Small intestine (tissue), 7 donors: ENCODE measurements at regions not wholly inside any gene's neighbourhood (a gene's known extent, or its start where the extent isn't known, plus 50 kb on each side); places are given as distances from the start of the nearest gene placed in this dataset.

ENCODE experiments used
- DNase-seq, 2 donors: peaks; one replicate each; pipeline versions ENCODE4 v3.0.0 to v3.0.0-alpha.2; 2013
- FAIRE-seq: peaks from 2 replicates; lab custom pipeline; 2012; peaks lifted over from hg19 to GRCh38; lab: Jason Lieb, UNC
- H3K27ac ChIP-seq, 3 donors: one replicate each; pipeline ENCODE4 v1.5.1; 2013; ENCODE audit warnings: low read length in 2 of 3, mild to moderate bottlenecking in 2 of 3, control low read depth in 1 of 3, inconsistent platforms in 1 of 3, low read depth in 1 of 3, moderate library complexity in 1 of 3
- H3K27me3 ChIP-seq, 3 donors: one replicate each; pipeline ENCODE4 v1.6.1; 2013; ENCODE audit warnings: low read length in 3 of 3, inconsistent platforms in 1 of 3; ENCODE audit not compliant: control insufficient read depth in 3 of 3, insufficient read depth in 3 of 3
- H3K36me3 ChIP-seq, 3 donors: one replicate each; pipeline ENCODE4 v1.6.1; 2013; ENCODE audit warnings: low read length in 3 of 3, inconsistent platforms in 1 of 3, low read depth in 1 of 3, mild to moderate bottlenecking in 1 of 3, moderate library complexity in 1 of 3; ENCODE audit not compliant: control insufficient read depth in 3 of 3, insufficient read depth in 2 of 3
- H3K4me1 ChIP-seq, 3 donors: one replicate each; pipeline ENCODE4 v1.6.1; 2013; ENCODE audit warnings: low read length in 2 of 3, inconsistent platforms in 1 of 3, low read depth in 1 of 3, mild to moderate bottlenecking in 1 of 3, moderate library complexity in 1 of 3; ENCODE audit not compliant: control insufficient read depth in 3 of 3, insufficient read depth in 2 of 3
- H3K4me3 ChIP-seq, 3 donors: one replicate each; pipeline ENCODE4 v1.5.1; 2013; ENCODE audit warnings: low read length in 3 of 3, control low read depth in 1 of 3, inconsistent platforms in 1 of 3, low read depth in 1 of 3, mild to moderate bottlenecking in 1 of 3, moderate library complexity in 1 of 3
- H3K9me3 ChIP-seq, 2 donors: one replicate each; pipeline ENCODE4 v1.6.1; 2013; ENCODE audit warnings: low read depth in 1 of 2, low read length in 1 of 2; ENCODE audit not compliant: control insufficient read depth in 2 of 2, insufficient read depth in 1 of 2
- WGBS, 3 donors: extraction: QIAGEN DNeasy Blood & Tissue Kit; methylation state at CpG; one replicate each; pipeline ENCODE4 v1.1.7; 2013; 5-methylcytosine and 5-hydroxymethylcytosine counted together
- donor health status: healthy with polysubstance abuse.
- donor health status: control.
- donor health status: control.
- donor health status: Bipolar disorder and iron deficiency.
- donor health status: healthy.

- WGBS, 3 donors, result 76 to 82% (median 81%) methylated on average over 1 of the region's 1 CpG
- FAIRE-seq (no peak), DNase-seq (no peak)
- H3K4me1 ChIP-seq, result no peaks in the 10 kb centered on the region
- no peak overlapping the region for H3K4me3 ChIP-seq
- H3K36me3 ChIP-seq, result no peaks in the 10 kb centered on the region
- H3K9me3 ChIP-seq, result no peaks in the 10 kb centered on the region
- no peak overlapping the region for H3K27ac ChIP-seq
- no peaks in the 10 kb centered on the region for H3K27me3 ChIP-seq
These were observed 115.9 kb downstream of the COX18 start for GRCh38 chr4:72953571-72953970.

- Histone ChIP-seq H3K4me3 (no peak overlapping the region), H3K36me3 (no peaks in the 10 kb centered on the region), H3K27ac (no peak overlapping the region), H3K27me3 (no peaks in the 10 kb centered on the region), H3K4me1 (no peaks in the 10 kb centered on the region), H3K9me3 (no peaks in the 10 kb centered on the region)
- WGBS, 3 donors, result 67 to 72% (median 67%) methylated on average over 2 of the region's 2 CpGs
- FAIRE-seq (no peak), DNase-seq (no peak)
These were observed 117.9 kb downstream of the COX18 start for GRCh38 chr4:72951628-72952027.

GRCh38 chr4:72951147-72951546, 118.4 kb downstream of the COX18 start:
- FAIRE-seq, result no peak
- Histone ChIP-seq H3K4me3 (no peak overlapping the region), H3K9me3 (no peaks in the 10 kb centered on the region), H3K27me3 (no peaks in the 10 kb centered on the region), H3K36me3 (no peaks in the 10 kb centered on the region), H3K27ac (no peak overlapping the region), H3K4me1 (no peaks in the 10 kb centered on the region)
- WGBS, 3 donors, result 82 to 90% (median 88%) methylated on average over 1 of the region's 1 CpG
- no peak for DNase-seq

GRCh38 chr4:72948080-72948479, 121.4 kb downstream of the COX18 start:
- 87 to 94% (median 93%) methylated on average over 1 of the region's 1 CpG for WGBS, 3 donors
- peak; percentile 97 for FAIRE-seq

GRCh38 chr4:72945719-72946336, 123.7 kb downstream of the COX18 start:
- H3K27ac ChIP-seq, result no peak overlapping the region
- no peak overlapping the region for H3K4me3 ChIP-seq
- peaks cover 0 to 4% of the 10 kb centered on the region in 2 donors for H3K9me3 ChIP-seq
- no peaks in the 10 kb centered on the region for H3K27me3 ChIP-seq
- no peaks in the 10 kb centered on the region for H3K4me1 ChIP-seq
- DNase-seq, result no peak
- no peak for FAIRE-seq
- 57 to 81% (median 70%) methylated on average over 5 of the region's 5 CpGs for WGBS, 3 donors
- no peaks in the 10 kb centered on the region for H3K36me3 ChIP-seq

More at GRCh38 chr4:72948080-72948479, 121.4 kb downstream of the COX18 start:
- Histone ChIP-seq H3K4me3 (no peak overlapping the region), H3K4me1 (no peaks in the 10 kb centered on the region), H3K27ac (no peak overlapping the region), H3K27me3 (no peaks in the 10 kb centered on the region), H3K9me3 (peaks cover 0 to 4% of the 10 kb centered on the region in 2 donors), H3K36me3 (no peaks in the 10 kb centered on the region)
- DNase-seq, result no peak

- 40 to 54% (median 42%) methylated on average over 4 of the region's 4 CpGs for WGBS, 3 donors
- Histone ChIP-seq H3K9me3 (peaks cover 0 to 4% of the 10 kb centered on the region in 2 donors), H3K4me3 (no peak overlapping the region), H3K27me3 (no peaks in the 10 kb centered on the region), H3K4me1 (no peaks in the 10 kb centered on the region), H3K36me3 (no peaks in the 10 kb centered on the region), H3K27ac (no peak overlapping the region)
- FAIRE-seq (no peak), DNase-seq (no peak)
These were observed 127.0 kb downstream of the COX18 start for GRCh38 chr4:72942565-72942964.

GRCh38 chr4:72938516-72938915, 131.0 kb downstream of the COX18 start:
- FAIRE-seq (no peak), DNase-seq (no peak)
- Histone ChIP-seq H3K36me3 (no peaks in the 10 kb centered on the region), H3K27ac (no peak overlapping the region), H3K9me3 (no peaks in the 10 kb centered on the region), H3K4me1 (no peaks in the 10 kb centered on the region), H3K27me3 (no peaks in the 10 kb centered on the region), H3K4me3 (no peak overlapping the region)
- 63 to 70% (median 67%) methylated on average over 2 of the region's 2 CpGs for WGBS, 3 donors

GRCh38 chr4:72935462-72935861, 134.1 kb downstream of the COX18 start:
- FAIRE-seq (no peak), DNase-seq (no peak)
- H3K36me3 ChIP-seq, result no peaks in the 10 kb centered on the region
- 13 to 45% (median 38%) methylated on average over 1 of the region's 1 CpG for WGBS, 3 donors
- no peaks in the 10 kb centered on the region for H3K9me3 ChIP-seq
- no peaks in the 10 kb centered on the region for H3K27me3 ChIP-seq
- H3K27ac ChIP-seq, result no peak overlapping the region
- H3K4me3 ChIP-seq, result no peak overlapping the region
- H3K4me1 ChIP-seq, result no peaks in the 10 kb centered on the region

- Histone ChIP-seq H3K36me3 (no peaks in the 10 kb centered on the region), H3K4me1 (no peaks in the 10 kb centered on the region), H3K4me3 (no peak overlapping the region), H3K27me3 (no peaks in the 10 kb centered on the region), H3K27ac (no peak overlapping the region), H3K9me3 (no peaks in the 10 kb centered on the region)
- WGBS, 3 donors, result 77 to 90% (median 83%) methylated on average over 1 of the region's 1 CpG
- no peak for DNase-seq
- no peak for FAIRE-seq
These were observed 136.5 kb downstream of the COX18 start for GRCh38 chr4:72933029-72933428.
